Chondrocyte (in vitro differentiated cells): ENCODE measurements at regions not wholly inside any gene's neighbourhood (a gene's known extent, or its start where the extent isn't known, plus 50 kb on each side); places are given as distances from the start of the nearest gene placed in this dataset.
"Not testable (repeated sequence)": the region's sequence is repeated elsewhere in the genome, so short reads cannot be mapped to it uniquely, and the experiment has no call there.

Experiments
- DNase-seq: peaks from one replicate; pipeline ENCODE4 v3.0.0; 2021; ENCODE audit warnings: mixed read lengths, low spot score
- H3K27ac Mint-ChIP-seq: one replicate; pipeline ENCODE4 v1.8.0; 2021; ENCODE audit warnings: mild to moderate bottlenecking, moderate library complexity, mixed read lengths; ENCODE audit not compliant: unreplicated experiment
- H3K27me3 Mint-ChIP-seq: 2 replicates; pipeline ENCODE4 v1.8.0; 2021; ENCODE audit warnings: low read depth, mixed read lengths
- H3K36me3 Mint-ChIP-seq: 2 replicates; pipeline ENCODE4 v1.8.0; 2021; ENCODE audit warnings: low read depth, mixed read lengths
- H3K4me1 Mint-ChIP-seq: 2 replicates; pipeline ENCODE4 v1.8.0; 2021; ENCODE audit warnings: low read depth, mild to moderate bottlenecking, mixed read lengths
- H3K4me3 Mint-ChIP-seq: one replicate; pipeline ENCODE4 v1.8.0; 2021; ENCODE audit warnings: mild to moderate bottlenecking, moderate library complexity, mixed read lengths; ENCODE audit not compliant: unreplicated experiment
- H3K9me3 Mint-ChIP-seq: 2 replicates; pipeline ENCODE4 v1.8.0; 2021; ENCODE audit warnings: low read depth, mixed read lengths
- CTCF ChIP-seq: fragments of 200-600 bp; sonication (generic); IDR thresholded peaks from 2 replicates; pipeline ENCODE4 v1.5.0; 2021; ENCODE audit warnings: antibody characterized with exemption, mild to moderate bottlenecking, moderate library complexity

- H3K4me1 Mint-ChIP-seq, result peaks cover 31% of the 10 kb centered on the region
- peaks cover 2% of the 10 kb centered on the region for H3K36me3 Mint-ChIP-seq
- H3K4me3 Mint-ChIP-seq, result no peak overlapping the region
- H3K9me3 Mint-ChIP-seq, result peaks cover 7% of the 10 kb centered on the region
- no peak for TF ChIP-seq CTCF
- no peak for DNase-seq
- H3K27ac Mint-ChIP-seq, result no peak overlapping the region
- H3K27me3 Mint-ChIP-seq, result no peaks in the 10 kb centered on the region
Measured at GRCh38 chr10:118874171-118874570, 119.4 kb upstream of the CACUL1 start.

DNA sequence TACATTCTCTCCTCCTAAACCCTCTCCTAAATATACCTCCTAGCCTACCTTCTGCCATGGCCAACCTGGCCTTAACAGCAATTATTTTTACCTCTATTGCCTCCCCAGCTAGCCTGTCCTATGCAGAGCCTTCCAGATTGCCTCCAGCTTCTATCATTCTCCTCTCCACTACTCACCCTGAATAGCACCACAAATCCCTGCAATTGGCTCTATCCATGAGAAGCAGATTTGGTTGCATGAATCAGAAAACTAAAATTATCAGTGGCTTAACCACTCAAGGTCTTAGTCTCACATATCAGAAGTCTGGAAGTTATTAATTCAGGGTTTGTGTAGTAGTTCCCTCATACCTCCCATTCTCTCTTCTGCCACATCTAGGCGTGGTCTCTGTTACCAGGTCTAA lies 120.3 kb upstream of the CACUL1 start:
- no peak for TF ChIP-seq CTCF
- no peak for DNase-seq
- H3K27me3 Mint-ChIP-seq, result no peaks in the 10 kb centered on the region
- H3K27ac Mint-ChIP-seq, result no peak overlapping the region
- peaks cover 31% of the 10 kb centered on the region for H3K4me1 Mint-ChIP-seq
- no peak overlapping the region for H3K4me3 Mint-ChIP-seq
- peaks cover 7% of the 10 kb centered on the region for H3K9me3 Mint-ChIP-seq
- H3K36me3 Mint-ChIP-seq, result peaks cover 2% of the 10 kb centered on the region

DNA sequence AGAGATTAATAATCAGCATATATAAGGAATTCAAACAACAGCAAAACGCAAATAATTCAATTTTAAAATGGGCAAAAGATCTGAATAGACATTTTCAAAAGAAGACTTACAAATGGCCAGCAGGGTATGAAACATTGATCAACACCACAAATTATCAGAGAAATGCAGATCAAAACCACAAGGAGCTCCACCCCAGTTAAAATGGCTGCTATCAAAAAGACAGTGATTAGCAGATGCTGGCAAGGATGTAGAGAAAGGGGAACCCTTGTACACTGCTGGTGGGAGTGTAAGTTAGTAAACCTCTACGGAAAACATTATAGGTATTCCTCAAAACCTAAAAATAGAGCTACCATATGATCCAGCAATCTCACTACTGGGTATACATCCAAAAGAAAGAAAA lies 128.0 kb upstream of the CACUL1 start:
- H3K4me1 Mint-ChIP-seq, result no peaks in the 10 kb centered on the region
- peaks cover 3% of the 10 kb centered on the region for H3K36me3 Mint-ChIP-seq
- no peak for TF ChIP-seq CTCF
- H3K9me3 Mint-ChIP-seq, result peaks cover 16% of the 10 kb centered on the region
- H3K27ac Mint-ChIP-seq, result no peak overlapping the region
- DNase-seq, result no peak
- H3K27me3 Mint-ChIP-seq, result peaks cover 15% of the 10 kb centered on the region
- no peak overlapping the region for H3K4me3 Mint-ChIP-seq

- Mint-ChIP-seq H3K4me3 (no peak overlapping the region), H3K4me1 (no peaks in the 10 kb centered on the region), H3K9me3 (peaks cover 7% of the 10 kb centered on the region), H3K27ac (no peak overlapping the region), H3K27me3 (peaks cover 20% of the 10 kb centered on the region), H3K36me3 (no peaks in the 10 kb centered on the region)
- no peak for TF ChIP-seq CTCF
- DNase-seq, result no peak
Measured at GRCh38 chr10:118892255-118892654, 137.3 kb upstream of the NANOS1 start.

DNA sequence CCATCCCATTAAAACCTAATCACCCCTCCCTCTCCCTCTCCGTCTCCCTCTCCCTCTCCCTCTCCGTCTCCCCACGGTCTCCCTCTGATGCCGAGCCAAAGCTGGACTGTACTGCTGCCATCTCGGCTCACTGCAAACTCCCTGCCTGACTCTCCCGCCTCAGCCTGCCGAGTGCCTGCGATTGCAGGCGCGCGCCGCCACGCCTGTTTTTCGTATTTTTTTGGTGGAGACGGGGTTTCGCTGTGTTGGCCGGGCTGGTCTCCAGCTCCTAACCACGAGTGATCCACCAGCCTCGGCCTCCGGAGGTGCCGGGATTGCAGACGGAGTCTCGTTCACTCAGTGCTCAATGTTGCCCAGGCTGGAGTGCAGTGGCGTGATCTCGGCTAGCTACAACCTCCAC lies 134.6 kb upstream of the NANOS1 start:
- not testable (repeated sequence) for H3K36me3 Mint-ChIP-seq, H3K4me1 Mint-ChIP-seq, H3K4me3 Mint-ChIP-seq, H3K27ac Mint-ChIP-seq, DNase-seq, H3K9me3 Mint-ChIP-seq
- H3K27me3 Mint-ChIP-seq, result peaks cover 12% of the 10 kb centered on the region

- Mint-ChIP-seq H3K36me3 (no peaks in the 10 kb centered on the region), H3K9me3 (no peaks in the 10 kb centered on the region), H3K27ac (no peak overlapping the region), H3K27me3 (peaks cover 4% of the 10 kb centered on the region), H3K4me1 (peaks cover 5% of the 10 kb centered on the region), H3K4me3 (no peak overlapping the region)
- no peak for TF ChIP-seq CTCF
- no peak for DNase-seq
Measured at GRCh38 chr10:118900617-118901016, 128.9 kb upstream of the NANOS1 start.
